Esophagus squamous epithelium (tissue), 5 donors: ENCODE measurements at regions not wholly inside any gene's neighbourhood (a gene's known extent, or its start where the extent isn't known, plus 50 kb on each side); places are given as distances from the start of the nearest gene placed in this dataset.

Source experiments
- DNase-seq: peaks from one replicate; lab custom pipeline; 2025; lab: John Stamatoyannopoulos, UW
- H3K27ac ChIP-seq, 4 donors: fragments of 200-600 bp; sonication (generic); one replicate each; pipeline ENCODE4 v1.5.1; 2016 to 2019; ENCODE audit warnings: mild to moderate bottlenecking in 1 of 4
- H3K27me3 ChIP-seq, 4 donors: fragments of 200-600 bp; sonication (generic); 1 replicate in 3 of 4; 2 replicates in 1 of 4; pipeline versions ENCODE4 v1.5.1 to v1.6.0; 2017 to 2021; ENCODE audit warnings: antibody characterized with exemption in 1 of 4
- H3K36me3 ChIP-seq, 3 donors: fragments of 200-600 bp; sonication (generic); one replicate each; pipeline ENCODE4 v1.5.1; 2016 to 2019
- H3K4me1 ChIP-seq, 3 donors: fragments of 200-600 bp; sonication (generic); one replicate each; pipeline ENCODE4 v1.5.1; 2017 to 2019
- H3K4me3 ChIP-seq, 4 donors: fragments of 200-600 bp; sonication (generic); 1 replicate in 3 of 4; 2 replicates in 1 of 4; pipeline ENCODE4 v1.5.1; 2016 to 2019; ENCODE audit warnings: mild to moderate bottlenecking in 2 of 4, moderate library complexity in 1 of 4
- H3K9me3 ChIP-seq, 3 donors: fragments of 200-600 bp; sonication (generic); one replicate each; pipeline ENCODE4 v1.5.1; 2016 to 2019
- POLR2A ChIP-seq, 4 donors: fragments of 450-650 bp; IDR thresholded peaks; one replicate each; pipeline ENCODE4 v1.6.1; 2017; ENCODE audit warnings: antibody characterized with exemption in 4 of 4, mild to moderate bottlenecking in 4 of 4, moderate library complexity in 3 of 4
- WGBS, 2 donors: methylation state at CpG; one replicate each; pipeline ENCODE4 v1.1.5; 2018; 5-methylcytosine and 5-hydroxymethylcytosine counted together
- intact Hi-C: fragments of 100-400 bp; cut with DNase I; formaldehyde crosslinking; loops from one replicate; pipeline ENCODE4 v1.15.0; 2022
- TF ChIP-seq, protein P1 (sequence below), 6 experiments: fragments of 450-650 bp in 4 of 6; fragments of 200-600 bp in 2 of 6; sonication (generic) in 2 of 6; IDR thresholded peaks; one replicate each; pipeline ENCODE4 v1.5.1; 2016 to 2019; ENCODE audit warnings: antibody characterized with exemption in 6 of 6, mild to moderate bottlenecking in 4 of 6, moderate library complexity in 4 of 6
- donor health status: DM: yes; HTN: yes; CAD: no.

DNA sequence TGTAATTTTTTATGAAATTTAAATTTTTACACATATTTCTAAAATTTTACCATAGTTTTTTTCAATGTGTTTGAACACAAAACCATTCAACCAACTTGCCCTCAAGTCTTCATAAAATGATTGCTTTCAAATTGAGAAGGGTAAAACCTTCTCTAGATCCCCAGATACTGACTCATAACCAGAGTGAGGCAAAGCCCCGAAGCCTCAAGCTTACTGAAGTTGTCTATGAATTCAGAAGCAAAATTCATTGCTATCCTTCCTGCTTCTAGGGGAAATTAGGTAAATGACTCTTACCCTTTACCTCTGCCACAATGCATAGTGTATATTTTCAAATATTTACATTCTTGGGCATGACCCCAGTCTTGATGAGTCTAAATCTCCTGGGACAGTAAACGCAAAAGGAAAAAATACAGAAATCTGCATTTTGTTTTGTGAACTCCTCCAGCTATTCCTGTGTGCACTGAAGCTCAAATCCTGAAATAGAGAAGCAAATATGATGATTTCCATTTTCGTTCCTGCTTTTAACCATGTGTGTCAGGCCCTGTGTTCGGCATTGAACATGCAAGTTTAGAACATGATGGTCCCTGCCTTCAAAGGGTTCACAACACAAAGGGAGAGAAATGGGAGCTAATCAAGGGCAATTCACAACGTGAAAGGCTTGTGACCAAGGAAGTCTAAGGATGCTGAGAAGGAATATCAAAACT, 246.3 kb downstream of the SUCLG1 start:
- WGBS, 2 donors, result 51 to 66% methylated on average over 5 of the region's 5 CpGs

DNA sequence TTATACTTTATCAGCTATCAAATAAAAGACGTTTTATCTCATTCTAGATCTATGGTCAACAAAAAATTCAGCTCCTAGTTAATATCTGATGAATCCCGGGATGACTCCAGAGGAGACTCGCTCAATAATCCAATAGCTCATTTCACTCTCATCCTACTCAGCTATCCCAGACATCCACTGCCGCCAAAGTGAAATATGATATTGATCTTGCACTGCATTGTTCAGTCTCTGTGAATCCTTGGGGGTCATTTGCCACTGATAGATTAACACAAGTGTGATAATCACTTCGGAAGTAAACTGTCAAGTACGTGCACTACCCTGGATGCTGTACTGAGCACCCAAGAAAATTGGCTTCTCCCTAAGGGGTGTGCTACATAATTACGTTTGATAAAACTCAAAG, 249.1 kb downstream of the SUCLG1 start:
- Histone ChIP-seq H3K27me3 (no peaks in the 10 kb centered on the region), H3K4me1 (no peaks in the 10 kb centered on the region), H3K36me3 (no peaks in the 10 kb centered on the region), H3K4me3 (no peak overlapping the region), H3K9me3 (no peaks in the 10 kb centered on the region), H3K27ac (no peak overlapping the region)
- no peak for TF ChIP-seq POLR2A (IDR thresholded peaks at IDR 0.05)
- TF ChIP-seq, protein P1, sequence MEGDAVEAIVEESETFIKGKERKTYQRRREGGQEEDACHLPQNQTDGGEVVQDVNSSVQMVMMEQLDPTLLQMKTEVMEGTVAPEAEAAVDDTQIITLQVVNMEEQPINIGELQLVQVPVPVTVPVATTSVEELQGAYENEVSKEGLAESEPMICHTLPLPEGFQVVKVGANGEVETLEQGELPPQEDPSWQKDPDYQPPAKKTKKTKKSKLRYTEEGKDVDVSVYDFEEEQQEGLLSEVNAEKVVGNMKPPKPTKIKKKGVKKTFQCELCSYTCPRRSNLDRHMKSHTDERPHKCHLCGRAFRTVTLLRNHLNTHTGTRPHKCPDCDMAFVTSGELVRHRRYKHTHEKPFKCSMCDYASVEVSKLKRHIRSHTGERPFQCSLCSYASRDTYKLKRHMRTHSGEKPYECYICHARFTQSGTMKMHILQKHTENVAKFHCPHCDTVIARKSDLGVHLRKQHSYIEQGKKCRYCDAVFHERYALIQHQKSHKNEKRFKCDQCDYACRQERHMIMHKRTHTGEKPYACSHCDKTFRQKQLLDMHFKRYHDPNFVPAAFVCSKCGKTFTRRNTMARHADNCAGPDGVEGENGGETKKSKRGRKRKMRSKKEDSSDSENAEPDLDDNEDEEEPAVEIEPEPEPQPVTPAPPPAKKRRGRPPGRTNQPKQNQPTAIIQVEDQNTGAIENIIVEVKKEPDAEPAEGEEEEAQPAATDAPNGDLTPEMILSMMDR (IDR thresholded peaks at IDR 0.05), result no peak
- DNase-seq, result no peak
- intact Hi-C loops, result no loop called here
- 58 to 64% methylated on average over 7 of the region's 7 CpGs for WGBS, 2 donors

More for the DNA sequence above, 246.3 kb downstream of the SUCLG1 start:
- TF ChIP-seq, protein P1 (IDR thresholded peaks at IDR 0.05), result no peak
- no peak for TF ChIP-seq POLR2A (IDR thresholded peaks at IDR 0.05)
- intact Hi-C loops, result no loop called here
- Histone ChIP-seq H3K27me3 (no peaks in the 10 kb centered on the region), H3K4me1 (no peaks in the 10 kb centered on the region), H3K36me3 (no peaks in the 10 kb centered on the region), H3K9me3 (no peaks in the 10 kb centered on the region), H3K4me3 (no peak overlapping the region), H3K27ac (no peak overlapping the region)
- no peak for DNase-seq

GRCh38 chr2:84204995-84205394, 254.1 kb downstream of the SUCLG1 start:
- H3K4me1 ChIP-seq, result no peaks in the 10 kb centered on the region
- no peaks in the 10 kb centered on the region for H3K36me3 ChIP-seq
- TF ChIP-seq POLR2A (IDR thresholded peaks at IDR 0.05), result no peak
- TF ChIP-seq, protein P1 (IDR thresholded peaks at IDR 0.05), result no peak
- intact Hi-C loops, result no loop called here
- H3K27ac ChIP-seq, result no peak overlapping the region
- no peaks in the 10 kb centered on the region for H3K27me3 ChIP-seq
- no peaks in the 10 kb centered on the region for H3K9me3 ChIP-seq
- 65 to 80% methylated on average over 3 of the region's 3 CpGs for WGBS, 2 donors
- no peak overlapping the region for H3K4me3 ChIP-seq
- no peak for DNase-seq

- no peak for DNase-seq
- H3K4me3 ChIP-seq, result no peak overlapping the region
- no peaks in the 10 kb centered on the region for H3K36me3 ChIP-seq
- H3K9me3 ChIP-seq, result no peaks in the 10 kb centered on the region
- TF ChIP-seq, protein P1 (IDR thresholded peaks at IDR 0.05), result no peak
- TF ChIP-seq POLR2A (IDR thresholded peaks at IDR 0.05), result no peak
- intact Hi-C loops, result no loop called here
- H3K4me1 ChIP-seq, result no peaks in the 10 kb centered on the region
- H3K27me3 ChIP-seq, result no peaks in the 10 kb centered on the region
- no peak overlapping the region for H3K27ac ChIP-seq
- WGBS, 2 donors, result 75 to 77% methylated on average over 4 of the region's 4 CpGs
These were observed 256.9 kb downstream of the SUCLG1 start for GRCh38 chr2:84202166-84202565.

DNA sequence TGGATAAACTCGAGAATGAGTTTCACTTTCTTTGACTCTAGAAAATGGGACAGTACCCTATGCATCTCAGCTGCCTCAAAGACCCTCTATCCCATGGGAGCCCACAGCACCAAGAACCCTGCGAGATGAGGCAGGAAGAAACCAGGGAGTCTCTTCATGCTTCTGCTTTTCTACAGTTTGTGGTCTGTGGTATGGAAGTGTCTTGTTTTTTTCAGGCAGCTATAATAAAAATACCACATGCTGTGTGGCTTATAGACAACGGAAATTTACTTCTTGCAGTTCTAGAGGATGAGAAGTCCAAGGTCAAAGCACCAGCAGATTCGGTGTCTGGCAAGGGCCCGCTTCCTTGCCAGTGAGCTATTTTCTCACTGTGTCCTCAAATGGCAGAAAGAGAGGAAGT, 257.9 kb downstream of the SUCLG1 start:
- whole genome bisulfite sequencing, 2 donors, result 55 to 61% methylated on average over 5 of the region's 5 CpGs
- intact Hi-C loops, result no loop called here
- no peaks in the 10 kb centered on the region for H3K36me3 ChIP-seq

More for the DNA sequence above, 257.9 kb downstream of the SUCLG1 start:
- Histone ChIP-seq H3K4me3 (no peak overlapping the region), H3K27ac (no peak overlapping the region), H3K9me3 (no peaks in the 10 kb centered on the region), H3K27me3 (no peaks in the 10 kb centered on the region), H3K4me1 (no peaks in the 10 kb centered on the region)
- TF ChIP-seq, protein P1 (IDR thresholded peaks at IDR 0.05), result no peak
- TF ChIP-seq POLR2A (IDR thresholded peaks at IDR 0.05), result no peak
- DNase-seq, result no peak
